PC-3 (cell line): ENCODE measurements at regions not wholly inside any gene's neighbourhood (a gene's known extent, or its start where the extent isn't known, plus 50 kb on each side); places are given as distances from the start of the nearest gene placed in this dataset.

ENCODE experiments used
- EZH2 ChIP-seq: fragments of 300-600 bp; sonication (generic); IDR thresholded peaks from one replicate; pipeline ENCODE4 v1.6.1; 2017; ENCODE audit warnings: antibody characterized with exemption, mild to moderate bottlenecking, low read length; ENCODE audit not compliant: unreplicated experiment
- EZH2phosphoT487 ChIP-seq: fragments of 300-600 bp; sonication (generic); IDR thresholded peaks from 2 replicates; pipeline ENCODE4 v1.6.1; 2018; ENCODE audit warnings: mild to moderate bottlenecking, antibody characterized with exemption, low read length, borderline replicate concordance
- TF ChIP-seq, protein P1 (sequence below): fragments of 300-600 bp; sonication (generic); conservative IDR thresholded peaks from 2 replicates; pipeline ENCODE4 v1.5.1; 2017; ENCODE audit warnings: antibody characterized with exemption, low read depth, mild to moderate bottlenecking, low read length

DNA sequence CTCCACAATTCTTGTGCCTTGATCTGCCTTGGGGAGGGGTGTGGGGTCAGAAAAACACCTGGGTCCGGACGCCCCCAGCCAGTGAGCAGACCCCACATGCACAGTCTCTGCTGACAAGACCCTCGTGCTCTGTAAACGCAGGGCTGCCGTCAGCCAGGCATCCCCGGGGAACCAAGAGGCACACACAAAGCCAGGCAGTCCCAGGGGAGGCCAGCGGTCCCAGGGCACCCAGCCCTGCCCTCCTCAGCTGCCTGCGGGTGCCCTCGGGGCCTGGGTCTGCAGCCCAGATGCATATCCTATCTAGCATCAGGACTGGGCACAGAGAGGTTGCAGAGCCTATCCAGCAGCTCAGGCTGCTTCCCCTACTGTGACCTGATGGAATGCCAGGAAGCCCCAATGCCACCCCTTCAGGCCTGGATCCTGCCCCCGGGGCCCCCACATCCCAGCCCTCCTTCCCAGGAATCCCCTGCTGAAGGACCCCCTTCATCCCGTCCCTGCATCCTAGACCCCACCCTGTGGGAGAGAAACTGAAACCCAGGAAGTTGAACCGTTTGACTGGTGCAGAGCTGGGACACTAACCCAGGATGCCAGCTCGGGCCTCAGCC is 92.4 kb downstream of the MICALL2 start:
- TF ChIP-seq EZH2 (no peak), EZH2phosphoT487 (no peak)
- TF ChIP-seq, protein P1, sequence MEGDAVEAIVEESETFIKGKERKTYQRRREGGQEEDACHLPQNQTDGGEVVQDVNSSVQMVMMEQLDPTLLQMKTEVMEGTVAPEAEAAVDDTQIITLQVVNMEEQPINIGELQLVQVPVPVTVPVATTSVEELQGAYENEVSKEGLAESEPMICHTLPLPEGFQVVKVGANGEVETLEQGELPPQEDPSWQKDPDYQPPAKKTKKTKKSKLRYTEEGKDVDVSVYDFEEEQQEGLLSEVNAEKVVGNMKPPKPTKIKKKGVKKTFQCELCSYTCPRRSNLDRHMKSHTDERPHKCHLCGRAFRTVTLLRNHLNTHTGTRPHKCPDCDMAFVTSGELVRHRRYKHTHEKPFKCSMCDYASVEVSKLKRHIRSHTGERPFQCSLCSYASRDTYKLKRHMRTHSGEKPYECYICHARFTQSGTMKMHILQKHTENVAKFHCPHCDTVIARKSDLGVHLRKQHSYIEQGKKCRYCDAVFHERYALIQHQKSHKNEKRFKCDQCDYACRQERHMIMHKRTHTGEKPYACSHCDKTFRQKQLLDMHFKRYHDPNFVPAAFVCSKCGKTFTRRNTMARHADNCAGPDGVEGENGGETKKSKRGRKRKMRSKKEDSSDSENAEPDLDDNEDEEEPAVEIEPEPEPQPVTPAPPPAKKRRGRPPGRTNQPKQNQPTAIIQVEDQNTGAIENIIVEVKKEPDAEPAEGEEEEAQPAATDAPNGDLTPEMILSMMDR = no peak
